ENCODE measurements at regions not wholly inside any gene's neighbourhood (a gene's known extent, or its start where the extent isn't known, plus 50 kb on each side); places are given as distances from the start of the nearest gene placed in this dataset.
A peak's percentile ranks its signal among the peaks of the same experiment; 100 is the strongest.

DNA sequence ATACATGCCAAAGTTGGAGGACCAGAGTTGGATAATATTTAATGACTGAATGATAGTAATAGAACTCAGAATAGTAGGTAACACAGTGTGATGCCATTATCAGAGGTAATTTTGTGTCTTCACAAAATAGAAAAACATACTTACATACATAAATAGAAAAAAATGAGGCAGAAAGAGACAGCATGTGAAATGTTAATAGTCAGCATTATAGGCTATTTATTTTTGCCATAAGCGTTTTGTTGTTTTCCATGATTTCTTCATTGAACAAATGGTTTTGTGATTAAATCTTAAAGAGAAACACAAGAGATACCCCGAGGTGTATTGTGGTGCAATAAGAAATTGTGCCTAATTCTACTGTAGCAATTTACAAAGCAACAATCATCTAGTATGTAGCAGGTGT, 626.3 kb downstream of the KCNJ2 start:
- peaks cover 3% of the 10 kb centered on the region for H3K9me3 Mint-ChIP-seq (ENCODE audit: low read depth, unreplicated experiment)

DNA sequence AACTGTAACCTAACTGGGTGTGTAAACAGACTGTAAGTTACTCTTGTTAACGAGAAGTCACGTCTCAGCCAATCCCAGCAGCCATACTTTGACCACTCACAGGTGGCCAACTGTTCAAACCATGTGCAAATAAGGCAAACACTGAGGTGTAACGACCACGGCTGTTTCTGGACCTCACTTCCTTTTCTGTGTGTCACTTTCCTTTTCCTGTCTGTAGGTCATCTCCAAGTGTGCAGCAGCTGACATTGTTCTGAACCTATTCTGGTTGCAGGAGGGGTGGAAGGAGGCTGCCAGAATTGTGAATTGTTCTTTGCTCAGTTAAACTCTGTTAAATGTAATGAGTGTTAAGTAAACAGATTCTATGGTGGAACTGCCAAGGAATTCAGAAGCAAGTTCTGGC, 627.4 kb downstream of the KCNJ2 start:
- intact Hi-C loops (cut with micrococcal nuclease; ENCODE audit: unreplicated experiment), result no loop called here
- CTCF ChIA-PET, result no interaction called here
- Mint-ChIP-seq H3K4me1 (ENCODE audit: low read depth, unreplicated experiment) (no peaks in the 10 kb centered on the region), H3K27me3 (ENCODE audit: unreplicated experiment) (no peaks in the 10 kb centered on the region), H3K4me3 (ENCODE audit: low read depth, unreplicated experiment) (no peak overlapping the region), H3K27ac (ENCODE audit: unreplicated experiment) (no peak overlapping the region), H3K9me3 (ENCODE audit: low read depth, unreplicated experiment) (peaks cover 3% of the 10 kb centered on the region), H3K36me3 (ENCODE audit: insufficient read depth, unreplicated experiment) (no peaks in the 10 kb centered on the region)
- DNase-seq, result no peak
- no TSS peak for BruUV-seq (replicated peaks)
- TF ChIP-seq, protein P1, sequence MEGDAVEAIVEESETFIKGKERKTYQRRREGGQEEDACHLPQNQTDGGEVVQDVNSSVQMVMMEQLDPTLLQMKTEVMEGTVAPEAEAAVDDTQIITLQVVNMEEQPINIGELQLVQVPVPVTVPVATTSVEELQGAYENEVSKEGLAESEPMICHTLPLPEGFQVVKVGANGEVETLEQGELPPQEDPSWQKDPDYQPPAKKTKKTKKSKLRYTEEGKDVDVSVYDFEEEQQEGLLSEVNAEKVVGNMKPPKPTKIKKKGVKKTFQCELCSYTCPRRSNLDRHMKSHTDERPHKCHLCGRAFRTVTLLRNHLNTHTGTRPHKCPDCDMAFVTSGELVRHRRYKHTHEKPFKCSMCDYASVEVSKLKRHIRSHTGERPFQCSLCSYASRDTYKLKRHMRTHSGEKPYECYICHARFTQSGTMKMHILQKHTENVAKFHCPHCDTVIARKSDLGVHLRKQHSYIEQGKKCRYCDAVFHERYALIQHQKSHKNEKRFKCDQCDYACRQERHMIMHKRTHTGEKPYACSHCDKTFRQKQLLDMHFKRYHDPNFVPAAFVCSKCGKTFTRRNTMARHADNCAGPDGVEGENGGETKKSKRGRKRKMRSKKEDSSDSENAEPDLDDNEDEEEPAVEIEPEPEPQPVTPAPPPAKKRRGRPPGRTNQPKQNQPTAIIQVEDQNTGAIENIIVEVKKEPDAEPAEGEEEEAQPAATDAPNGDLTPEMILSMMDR (IDR thresholded peaks at IDR 0.05; ENCODE audit: unreplicated experiment), result no peak

More for the DNA sequence above, 626.3 kb downstream of the KCNJ2 start:
- CTCF ChIA-PET, result no interaction called here
- TF ChIP-seq, protein P1 (IDR thresholded peaks at IDR 0.05; ENCODE audit: unreplicated experiment), result no peak
- Mint-ChIP-seq H3K4me1 (ENCODE audit: low read depth, unreplicated experiment) (no peaks in the 10 kb centered on the region), H3K27ac (ENCODE audit: unreplicated experiment) (no peak overlapping the region), H3K36me3 (ENCODE audit: insufficient read depth, unreplicated experiment) (no peaks in the 10 kb centered on the region), H3K4me3 (ENCODE audit: low read depth, unreplicated experiment) (no peak overlapping the region), H3K27me3 (ENCODE audit: unreplicated experiment) (no peaks in the 10 kb centered on the region)
- BruUV-seq (replicated peaks), result no TSS peak
- no peak for DNase-seq
- intact Hi-C loops (cut with micrococcal nuclease; ENCODE audit: unreplicated experiment), result no loop called here

DNA sequence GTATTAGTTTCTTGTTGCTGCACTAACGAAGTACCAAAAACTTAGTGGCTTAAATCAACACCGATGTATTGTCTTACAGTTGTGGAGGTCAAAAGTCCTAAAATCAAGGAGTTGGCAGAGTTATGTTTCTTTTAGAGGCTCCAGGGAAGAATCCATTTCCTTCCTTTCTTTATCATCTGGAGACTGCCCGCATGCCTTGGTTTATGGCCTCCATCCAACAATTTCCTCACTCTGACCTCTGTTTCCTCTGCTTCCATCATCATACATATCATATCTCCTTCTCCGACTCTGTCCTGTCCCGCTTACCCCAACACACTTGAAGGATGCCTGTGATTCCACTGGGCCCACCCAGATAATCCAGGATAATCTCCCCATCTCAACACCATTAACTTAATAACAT, 627.8 kb downstream of the KCNJ2 start:
- intact Hi-C loops (cut with micrococcal nuclease; ENCODE audit: unreplicated experiment), result no loop called here
- Mint-ChIP-seq H3K27me3 (ENCODE audit: unreplicated experiment) (no peaks in the 10 kb centered on the region), H3K36me3 (ENCODE audit: insufficient read depth, unreplicated experiment) (no peaks in the 10 kb centered on the region), H3K9me3 (ENCODE audit: low read depth, unreplicated experiment) (peaks cover 3% of the 10 kb centered on the region), H3K4me3 (ENCODE audit: low read depth, unreplicated experiment) (no peak overlapping the region), H3K27ac (ENCODE audit: unreplicated experiment) (no peak overlapping the region), H3K4me1 (ENCODE audit: low read depth, unreplicated experiment) (no peaks in the 10 kb centered on the region)
- BruUV-seq (replicated peaks), result no TSS peak
- no peak for DNase-seq
- TF ChIP-seq, protein P1 (IDR thresholded peaks at IDR 0.05; ENCODE audit: unreplicated experiment), result no peak
- CTCF ChIA-PET, result no interaction called here

DNA sequence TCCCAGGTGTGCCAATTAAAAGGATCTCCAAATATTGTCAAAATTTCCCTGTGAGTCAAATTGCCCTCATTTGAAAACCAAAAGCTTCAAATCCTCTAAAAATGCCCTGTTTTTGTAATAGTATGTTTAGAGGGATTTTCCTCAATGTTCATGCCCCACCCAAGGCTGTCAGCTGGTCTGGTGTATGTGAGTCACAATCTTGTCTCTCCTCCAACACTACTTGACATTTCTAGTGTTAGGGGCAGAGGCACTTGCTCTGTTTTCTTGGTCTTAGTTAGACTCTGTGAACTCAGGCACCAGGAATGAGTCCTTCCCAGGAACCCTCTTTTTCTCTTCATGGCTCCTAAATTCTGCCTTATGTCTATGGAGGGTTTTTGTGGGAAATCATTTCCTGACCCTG, 634.8 kb downstream of the KCNJ2 start:
- H3K36me3 Mint-ChIP-seq (ENCODE audit: insufficient read depth, unreplicated experiment), result no peaks in the 10 kb centered on the region
- intact Hi-C loops (cut with micrococcal nuclease; ENCODE audit: unreplicated experiment), result no loop called here
- no peak for DNase-seq
- no peaks in the 10 kb centered on the region for H3K27me3 Mint-ChIP-seq (ENCODE audit: unreplicated experiment)
- H3K9me3 Mint-ChIP-seq (ENCODE audit: low read depth, unreplicated experiment), result peaks cover 5% of the 10 kb centered on the region
- no peak overlapping the region for H3K4me3 Mint-ChIP-seq (ENCODE audit: low read depth, unreplicated experiment)
- CTCF ChIA-PET, result no interaction called here
- BruUV-seq (replicated peaks), result no TSS peak
- no peaks in the 10 kb centered on the region for H3K4me1 Mint-ChIP-seq (ENCODE audit: low read depth, unreplicated experiment)
- TF ChIP-seq, protein P1 (IDR thresholded peaks at IDR 0.05; ENCODE audit: unreplicated experiment), result no peak
- H3K27ac Mint-ChIP-seq (ENCODE audit: unreplicated experiment), result no peak overlapping the region

DNA sequence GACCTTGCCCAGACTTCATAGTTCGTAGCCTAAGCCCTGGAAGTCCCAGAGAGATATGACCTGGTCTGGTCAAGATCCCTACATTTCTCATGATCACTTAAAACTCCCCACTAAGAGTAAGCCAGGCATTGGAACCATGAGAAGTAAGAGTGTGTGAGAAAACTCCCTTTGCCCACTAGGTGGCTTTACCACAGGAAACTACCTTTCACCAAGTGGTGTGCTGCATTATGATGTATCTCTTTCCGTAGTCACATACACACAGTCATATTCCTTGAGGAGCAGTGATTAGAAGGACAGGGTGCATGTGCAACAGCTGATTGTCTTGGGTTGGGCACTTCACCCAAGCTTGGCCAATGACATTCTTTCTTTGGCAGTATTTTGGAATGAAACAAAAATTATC, 639.3 kb downstream of the KCNJ2 start:
- TF ChIP-seq, protein P1 (IDR thresholded peaks at IDR 0.05; ENCODE audit: unreplicated experiment), result peak; percentile 17
- no TSS peak for BruUV-seq (replicated peaks)
- intact Hi-C loops (cut with micrococcal nuclease; ENCODE audit: unreplicated experiment), result no loop called here
- H3K36me3 Mint-ChIP-seq (ENCODE audit: insufficient read depth, unreplicated experiment), result no peaks in the 10 kb centered on the region
- H3K4me3 Mint-ChIP-seq (ENCODE audit: low read depth, unreplicated experiment), result no peak overlapping the region
- DNase-seq, result peak; percentile 3
- no peaks in the 10 kb centered on the region for H3K27me3 Mint-ChIP-seq (ENCODE audit: unreplicated experiment)
- no peak overlapping the region for H3K27ac Mint-ChIP-seq (ENCODE audit: unreplicated experiment)
- CTCF ChIA-PET, result no interaction called here
- H3K4me1 Mint-ChIP-seq (ENCODE audit: low read depth, unreplicated experiment), result no peaks in the 10 kb centered on the region
- peaks cover 2% of the 10 kb centered on the region for H3K9me3 Mint-ChIP-seq (ENCODE audit: low read depth, unreplicated experiment)
